H1 (cell line): ENCODE measurements at regions not wholly inside any gene's neighbourhood (a gene's known extent, or its start where the extent isn't known, plus 50 kb on each side); places are given as distances from the start of the nearest gene placed in this dataset.

Experiments
- CTCF ChIA-PET: fragments of 300-600 bp; sonication (Branson Sonifier 250); formaldehyde crosslinking; loops from one replicate; lab custom pipeline; 2021; ENCODE audit not compliant: partially characterized antibody; lab: Charles Lee
- POLR2A ChIA-PET: fragments of 300-600 bp; sonication (Branson Sonifier 250); formaldehyde crosslinking; loops from one replicate; lab custom pipeline; 2021; ENCODE audit warnings: inconsistent platforms; ENCODE audit not compliant: partially characterized antibody; lab: Charles Lee
- DNase-seq, 2 experiments: peaks; one replicate each; pipeline versions ENCODE4 v3.0.0 to v3.0.0-alpha.2; 2010 to 2022; ENCODE audit warnings: low spot score in 2 of 2, low read depth in 1 of 2, mixed read lengths in 1 of 2
- FAIRE-seq: peaks from 2 replicates; lab custom pipeline; 2011; peaks lifted over from hg19 to GRCh38; lab: Jason Lieb, UNC
- H2AFZ ChIP-seq: 2 replicates; pipeline ENCODE4 v1.8.1; 2012; ENCODE audit warnings: low read length, inconsistent platforms
- H2AK5ac ChIP-seq: 2 replicates; pipeline ENCODE4 v1.6.1; 2013; ENCODE audit warnings: low read depth, low read length
- H2BK120ac ChIP-seq: replicated peaks from 2 replicates; pipeline ENCODE3; 2013; ENCODE audit warnings: low read depth, low read length, inconsistent platforms
- H2BK12ac ChIP-seq: 2 replicates; pipeline ENCODE4 v1.6.1; 2013; ENCODE audit warnings: low read depth, low read length
- H2BK15ac ChIP-seq: 2 replicates; pipeline ENCODE4 v1.6.1; 2013; ENCODE audit warnings: low read length
- H2BK20ac ChIP-seq: 2 replicates; pipeline ENCODE4 v1.6.1; 2013; ENCODE audit warnings: low read length
- H2BK5ac ChIP-seq: 2 replicates; pipeline ENCODE4 v1.6.1; 2013; ENCODE audit warnings: low read depth, low read length
- H3K14ac ChIP-seq: 2 replicates; pipeline ENCODE4 v1.6.1; 2013; ENCODE audit warnings: inconsistent platforms; ENCODE audit not compliant: insufficient read length
- H3K18ac ChIP-seq: 2 replicates; pipeline ENCODE4 v1.6.1; 2013; ENCODE audit warnings: low read length; ENCODE audit errors: extremely low read depth
- H3K23ac ChIP-seq: 2 replicates; pipeline ENCODE4 v1.6.1; 2013; ENCODE audit warnings: inconsistent platforms; ENCODE audit not compliant: insufficient read length
- H3K23me2 ChIP-seq: 2 replicates; pipeline ENCODE4 v1.6.1; 2013; ENCODE audit warnings: low read depth, low read length
- H3K27ac ChIP-seq: 2 replicates; pipeline ENCODE4 v1.6.1; 2011; ENCODE audit warnings: low read depth, low read length, inconsistent platforms
- H3K27me3 ChIP-seq, 4 experiments: replicated peaks in 1 of 4; 1 replicate in 1 of 4; 2 replicates in 3 of 4; pipeline versions ENCODE4 v1.6.1 to v1.8.1; 2011 to 2013; ENCODE audit warnings: low read length in 3 of 4, mild to moderate bottlenecking in 3 of 4, inconsistent platforms in 2 of 4, mixed read lengths in 2 of 4, moderate library complexity in 1 of 4; ENCODE audit not compliant: control insufficient read depth in 3 of 4, insufficient read depth in 3 of 4; ENCODE audit errors: extremely low read depth in 1 of 4
- H3K36me3 ChIP-seq, 4 experiments: 2 replicates each; pipeline versions ENCODE4 v1.6.1 to v1.8.1; 2011 to 2013; ENCODE audit warnings: mild to moderate bottlenecking in 4 of 4, low read length in 3 of 4, moderate library complexity in 2 of 4, control low read depth in 1 of 4, inconsistent platforms in 1 of 4; ENCODE audit not compliant: insufficient read depth in 4 of 4, control insufficient read depth in 2 of 4
- H3K4ac ChIP-seq: replicated peaks from 2 replicates; pipeline ENCODE3; 2013; ENCODE audit warnings: low read length, low read depth, mixed read lengths, inconsistent platforms; ENCODE audit not compliant: insufficient read length
- H3K4me1 ChIP-seq, 4 experiments: replicated peaks in 1 of 4; 1 replicate in 1 of 4; 2 replicates in 3 of 4; pipeline versions ENCODE4 v1.6.1 to v1.8.1; 2011 to 2013; ENCODE audit warnings: low read length in 3 of 4, inconsistent platforms in 2 of 4, mixed read lengths in 1 of 4; ENCODE audit not compliant: insufficient read depth in 4 of 4, control insufficient read depth in 3 of 4
- H3K4me2 ChIP-seq, 2 experiments: 2 replicates each; pipeline versions ENCODE4 v1.6.1 to v1.8.1; 2011 to 2013; ENCODE audit warnings: low read depth in 2 of 2, low read length in 2 of 2, control low read depth in 1 of 2, inconsistent platforms in 1 of 2, mild to moderate bottlenecking in 1 of 2; ENCODE audit not compliant: insufficient read depth in 1 of 2
- H3K4me3 ChIP-seq, 4 experiments: fragments of 200-600, 300-600 bp in 1 of 4; sonication (generic), shearing (Covaris generic), sonication (Bioruptor Twin) in 1 of 4; 2 replicates each; pipeline versions ENCODE4 v1.5.1 to v1.8.1; 2011 to 2016; ENCODE audit warnings: low read length in 4 of 4, low read depth in 3 of 4, control low read depth in 2 of 4, inconsistent platforms in 2 of 4, mild to moderate bottlenecking in 2 of 4, mixed read lengths in 1 of 4, moderate library complexity in 1 of 4; ENCODE audit not compliant: insufficient read depth in 2 of 4; ENCODE audit errors: extremely low read depth in 1 of 4
- H3K56ac ChIP-seq: replicated peaks from 2 replicates; pipeline ENCODE3; 2013; ENCODE audit warnings: low read depth, mild to moderate bottlenecking, mixed read lengths, low read length, inconsistent platforms; ENCODE audit not compliant: insufficient read length
- H3K79me1 ChIP-seq: 2 replicates; pipeline ENCODE4 v1.6.1; 2013; ENCODE audit warnings: low read depth, low read length, control low read depth
- H3K79me2 ChIP-seq, 2 experiments: 2 replicates each; pipeline versions ENCODE4 v1.6.1 to v1.8.1; 2012 to 2013; ENCODE audit warnings: low read length in 2 of 2, mild to moderate bottlenecking in 2 of 2, inconsistent platforms in 1 of 2; ENCODE audit not compliant: insufficient read depth in 2 of 2, control insufficient read depth in 1 of 2
- H3K9ac ChIP-seq, 4 experiments: replicated peaks in 1 of 4; 1 replicate in 1 of 4; 2 replicates in 3 of 4; pipeline versions ENCODE4 v1.6.1 to v1.8.1; 2011 to 2013; ENCODE audit warnings: low read depth in 3 of 4, low read length in 3 of 4, control low read depth in 2 of 4, mild to moderate bottlenecking in 2 of 4, moderate library complexity in 2 of 4, inconsistent platforms in 1 of 4; ENCODE audit errors: extremely low read depth in 1 of 4
- H3K9me3 ChIP-seq, 2 experiments: 2 replicates each; pipeline versions ENCODE4 v1.6.1 to v1.8.1; 2012 to 2013; ENCODE audit warnings: mild to moderate bottlenecking in 2 of 2, moderate library complexity in 2 of 2, control low read depth in 1 of 2, inconsistent platforms in 1 of 2, low read depth in 1 of 2, low read length in 1 of 2, mixed read lengths in 1 of 2; ENCODE audit not compliant: insufficient read depth in 2 of 2
- H4K20me1 ChIP-seq, 2 experiments: replicated peaks in 1 of 2; 2 replicates each; pipeline versions ENCODE3 to v1.8.1; 2011 to 2013; ENCODE audit warnings: inconsistent platforms in 2 of 2, low read length in 2 of 2, mild to moderate bottlenecking in 1 of 2; ENCODE audit not compliant: insufficient read depth in 2 of 2, control insufficient read depth in 1 of 2
- H4K5ac ChIP-seq: 2 replicates; pipeline ENCODE4 v1.6.1; 2013; ENCODE audit warnings: low read length, low read depth, mixed read lengths, inconsistent platforms; ENCODE audit not compliant: insufficient read length
- H4K8ac ChIP-seq: 2 replicates; pipeline ENCODE4 v1.8.0; 2013; ENCODE audit warnings: mild to moderate bottlenecking, moderate library complexity, low read length, inconsistent platforms; ENCODE audit not compliant: insufficient read depth; ENCODE audit errors: extremely low read depth
- H4K91ac ChIP-seq: replicated peaks from 2 replicates; pipeline ENCODE3; 2013; ENCODE audit warnings: low read length, mixed read lengths, inconsistent platforms; ENCODE audit not compliant: insufficient read length
- ASH2L ChIP-seq: fragments of 200-600, 300-600 bp; sonication (generic); IDR thresholded peaks from one replicate; pipeline ENCODE4 v1.7.1; 2017; ENCODE audit warnings: low read length
- BACH1 ChIP-seq: IDR thresholded peaks from 2 replicates; pipeline ENCODE4 v1.6.1; 2012; ENCODE audit warnings: low read length, improper control_type of control experiment
- CHD1 ChIP-seq: IDR thresholded peaks from 2 replicates; pipeline ENCODE4 v1.6.1; 2012; ENCODE audit warnings: low read depth, low read length, improper control_type of control experiment
- CHD2 ChIP-seq: IDR thresholded peaks from 2 replicates; pipeline ENCODE4 v1.6.1; 2012; ENCODE audit warnings: low read length, improper control_type of control experiment
- CREB1 ChIP-seq: IDR thresholded peaks from 2 replicates; pipeline ENCODE4 v1.6.1; 2012; ENCODE audit warnings: inconsistent platforms
- EGR1 ChIP-seq: IDR thresholded peaks from 2 replicates; pipeline ENCODE4 v1.6.1; 2011; ENCODE audit warnings: low read depth, low read length, borderline replicate concordance
- EP300 ChIP-seq, 2 experiments: IDR thresholded peaks; 1 replicate in 1 of 2; 2 replicates in 1 of 2; pipeline ENCODE4 v1.6.1; 2011 to 2012; ENCODE audit warnings: low read depth in 2 of 2, low read length in 2 of 2, mild to moderate bottlenecking in 2 of 2, borderline replicate concordance in 1 of 2, inconsistent platforms in 1 of 2, moderate library complexity in 1 of 2
- JUN ChIP-seq: IDR thresholded peaks from 2 replicates; pipeline ENCODE4 v1.6.1; 2011; ENCODE audit warnings: low read depth, mild to moderate bottlenecking, improper control_type of control experiment, low read length
- JUND ChIP-seq: IDR thresholded peaks from 2 replicates; pipeline ENCODE4 v1.6.1; 2011; ENCODE audit warnings: mild to moderate bottlenecking, improper control_type of control experiment, low read length
- NRF1 ChIP-seq: IDR thresholded peaks from 2 replicates; pipeline ENCODE4 v1.6.1; 2011; ENCODE audit warnings: mild to moderate bottlenecking, low read depth, low read length, improper control_type of control experiment
- PHF8 ChIP-seq: fragments of 200-600 bp; sonication (generic); conservative IDR thresholded peaks from 2 replicates; pipeline ENCODE4 v1.7.1; 2012; ENCODE audit warnings: low read depth, mild to moderate bottlenecking, inconsistent platforms, low read length, moderate library complexity
- SIN3A ChIP-seq, 2 experiments: IDR thresholded peaks in 1 of 2; conservative IDR thresholded peaks in 1 of 2; 2 replicates each; pipeline ENCODE4 v1.6.1; 2011 to 2012; ENCODE audit warnings: low read length in 2 of 2, improper control_type of control experiment in 1 of 2, low read depth in 1 of 2, mild to moderate bottlenecking in 1 of 2
- SP2 ChIP-seq: IDR thresholded peaks from 2 replicates; pipeline ENCODE4 v1.6.1; 2012; ENCODE audit warnings: mild to moderate bottlenecking, low read length, inconsistent platforms
- TEAD4 ChIP-seq: IDR thresholded peaks from 2 replicates; pipeline ENCODE4 v1.6.1; 2012; ENCODE audit warnings: low read depth, low read length, inconsistent platforms, mixed read lengths
- WGBS, 2 experiments: shearing (Covaris generic) in 1 of 2; methylation state at CpG; one replicate each; pipeline versions ENCODE4 v1.1.6 to v1.1.7; 2013 to 2015; ENCODE audit warnings: low lambda C conversion rate in 2 of 2, mixed read lengths in 2 of 2, inconsistent platforms in 1 of 2, low coverage in 1 of 2, missing lambda C conversion rate in 1 of 2; ENCODE audit not compliant: insufficient replicate concordance in 2 of 2, insufficient coverage in 1 of 2, insufficient read length in 1 of 2; ENCODE audit errors: extremely low coverage in 1 of 2, missing lambda C conversion rate in 1 of 2; 5-methylcytosine and 5-hydroxymethylcytosine counted together
- TF ChIP-seq, protein P1 (sequence below): IDR thresholded peaks from 2 replicates; pipeline ENCODE4 v1.6.1; 2011; ENCODE audit warnings: low read length, improper control_type of control experiment

GRCh38 chr6:140070846-140071473, 696.5 kb upstream of the CITED2 start:
- H4K8ac ChIP-seq: no peak overlapping the region
- no peaks in the 10 kb centered on the region for H3K23me2 ChIP-seq
- H3K79me2 ChIP-seq: no peaks in the 10 kb centered on the region
- H2BK5ac ChIP-seq: no peak overlapping the region
- no peak overlapping the region for H2BK15ac ChIP-seq
- H3K14ac ChIP-seq: no peak overlapping the region
- H3K27me3 ChIP-seq: no peaks in the 10 kb centered on the region
- H4K91ac ChIP-seq: no peak overlapping the region
- no peak overlapping the region for H3K4ac ChIP-seq
- H3K27ac ChIP-seq: no peak overlapping the region
- ChIA-PET POLR2A (no interaction called here), CTCF (no interaction called here)
- no peaks in the 10 kb centered on the region for H3K9me3 ChIP-seq
- H3K56ac ChIP-seq: no peak overlapping the region
- H3K36me3 ChIP-seq: no peaks in the 10 kb centered on the region
- no peaks in the 10 kb centered on the region for H3K79me1 ChIP-seq
- H3K18ac ChIP-seq: no peak overlapping the region
- H3K4me2 ChIP-seq: no peak overlapping the region
- H2AFZ ChIP-seq: no peak overlapping the region
- H3K4me3 ChIP-seq: no peak overlapping the region
- H2AK5ac ChIP-seq: no peak overlapping the region
- no peaks in the 10 kb centered on the region for H3K4me1 ChIP-seq
- H4K5ac ChIP-seq: no peak overlapping the region
- H2BK120ac ChIP-seq: no peak overlapping the region
- H2BK12ac ChIP-seq: no peak overlapping the region
- DNase-seq: no peak
- H2BK20ac ChIP-seq: no peak overlapping the region
- WGBS, 2 experiments: 90% methylated on average over 3 of the region's 3 CpGs; no CpG with 5 or more reads in 1 of the 2 experiments
- no peak for FAIRE-seq
- H4K20me1 ChIP-seq: no peaks in the 10 kb centered on the region
- H3K9ac ChIP-seq: no peak overlapping the region
- H3K23ac ChIP-seq: no peak overlapping the region
- no peak for TF ChIP-seq JUND
- TF ChIP-seq EGR1: no peak
- no peak for TF ChIP-seq TEAD4
- TF ChIP-seq CREB1: no peak
- no peak for TF ChIP-seq EP300 (IDR thresholded peaks at IDR 0.05; ENCODE audit: borderline replicate concordance in 1 of 2, low read depth in 2 of 2, low read length in 2 of 2)
- no peak for TF ChIP-seq BACH1
- TF ChIP-seq NRF1: no peak
- no peak for TF ChIP-seq JUN
- TF ChIP-seq, protein P1, sequence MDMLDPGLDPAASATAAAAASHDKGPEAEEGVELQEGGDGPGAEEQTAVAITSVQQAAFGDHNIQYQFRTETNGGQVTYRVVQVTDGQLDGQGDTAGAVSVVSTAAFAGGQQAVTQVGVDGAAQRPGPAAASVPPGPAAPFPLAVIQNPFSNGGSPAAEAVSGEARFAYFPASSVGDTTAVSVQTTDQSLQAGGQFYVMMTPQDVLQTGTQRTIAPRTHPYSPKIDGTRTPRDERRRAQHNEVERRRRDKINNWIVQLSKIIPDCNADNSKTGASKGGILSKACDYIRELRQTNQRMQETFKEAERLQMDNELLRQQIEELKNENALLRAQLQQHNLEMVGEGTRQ: no peak
- TF ChIP-seq CHD1: no peak
- no peak for TF ChIP-seq SP2
- no peak for TF ChIP-seq CHD2
- TF ChIP-seq ASH2L: no peak
- TF ChIP-seq PHF8: no peak
- no peak for TF ChIP-seq SIN3A (conservative IDR thresholded peaks at IDR 0.05 in 1 of 2, IDR thresholded peaks at IDR 0.05 in 1 of 2; ENCODE audit: low read depth in 1 of 2, low read length in 2 of 2)
